CD4-positive, alpha-beta T cell treated with Interleukin-17A for 4 hours (primary cell): ENCODE measurements at regions not wholly inside any gene's neighbourhood (a gene's known extent, or its start where the extent isn't known, plus 50 kb on each side); places are given as distances from the start of the nearest gene placed in this dataset.
"Not testable (repeated sequence)": the region's sequence is repeated elsewhere in the genome, so short reads cannot be mapped to it uniquely, and the experiment has no call there.

ENCODE experiments used
- DNase-seq: peaks from one replicate; pipeline ENCODE4 v3.0.0-alpha.2; 2020; ENCODE audit warnings: mixed read lengths

GRCh38 chr6:8941577-8941976 lies 506.2 kb upstream of the SLC35B3 start:
- DNase-seq, result no peak

- no peak for DNase-seq
These were observed 505.0 kb upstream of the SLC35B3 start for GRCh38 chr6:8940356-8940755.

DNA sequence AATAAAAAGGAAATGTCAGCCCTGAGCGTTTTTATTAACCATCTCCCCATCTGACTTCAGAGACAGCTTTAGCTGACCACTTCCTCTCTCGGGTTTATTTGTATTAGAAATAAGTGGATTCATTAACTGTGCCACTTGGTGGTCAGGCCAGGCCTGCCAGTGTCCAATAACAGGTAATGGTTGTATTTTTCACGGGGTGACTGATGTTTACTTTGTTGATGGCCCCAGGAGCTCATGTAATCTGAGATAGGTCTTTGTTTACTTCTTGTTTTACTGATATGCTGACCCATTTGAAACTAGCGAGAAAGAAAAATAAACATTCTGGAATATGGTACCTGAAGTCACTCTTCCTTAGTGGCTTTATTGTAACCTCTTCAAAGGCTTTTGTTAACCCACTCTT lies 504.3 kb upstream of the SLC35B3 start:
- no peak for DNase-seq

- no peak for DNase-seq
These were observed 499.0 kb upstream of the SLC35B3 start for GRCh38 chr6:8934318-8934717.

GRCh38 chr6:8930009-8930408 lies 494.7 kb upstream of the SLC35B3 start:
- DNase-seq, result no peak

DNA sequence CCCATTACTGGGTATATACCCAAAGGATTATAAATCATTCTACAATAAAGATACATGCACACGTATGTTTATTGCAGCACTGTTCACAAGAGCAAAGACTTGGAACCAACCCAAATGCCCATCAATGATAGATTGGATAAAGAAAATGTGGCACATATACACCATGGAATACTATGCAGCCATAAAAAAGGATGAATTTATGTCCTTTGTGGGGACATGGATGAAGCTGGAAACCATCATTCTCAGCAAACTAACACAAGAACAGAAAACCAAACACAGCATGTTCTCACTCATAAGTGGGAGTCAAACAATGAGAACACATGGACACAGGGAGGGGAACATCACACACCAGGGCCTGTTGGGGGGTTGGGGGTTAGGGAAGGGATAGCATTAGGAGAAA lies 484.9 kb upstream of the SLC35B3 start:
- DNase-seq, result not testable (repeated sequence)

DNA sequence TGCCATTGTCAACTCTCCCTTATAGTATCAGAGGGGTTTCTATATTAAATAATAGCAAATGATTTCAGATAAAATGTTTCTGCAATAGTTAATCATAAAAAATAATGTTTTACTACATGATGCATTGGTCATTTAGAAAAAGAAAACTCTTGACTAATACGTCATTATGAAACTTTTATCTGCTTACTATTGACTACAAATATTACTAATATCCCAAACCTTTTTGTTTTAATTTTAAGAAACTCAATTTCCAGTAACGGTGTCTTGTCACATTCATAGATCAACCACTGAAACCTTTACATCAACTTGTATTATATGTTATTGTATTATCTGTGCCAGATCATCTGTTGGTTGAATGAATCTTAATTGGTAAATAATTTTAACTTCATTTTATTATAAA lies 482.9 kb upstream of the SLC35B3 start:
- DNase-seq, result no peak

- DNase-seq, result no peak
These were observed 479.4 kb upstream of the SLC35B3 start for GRCh38 chr6:8914700-8915099.

DNA sequence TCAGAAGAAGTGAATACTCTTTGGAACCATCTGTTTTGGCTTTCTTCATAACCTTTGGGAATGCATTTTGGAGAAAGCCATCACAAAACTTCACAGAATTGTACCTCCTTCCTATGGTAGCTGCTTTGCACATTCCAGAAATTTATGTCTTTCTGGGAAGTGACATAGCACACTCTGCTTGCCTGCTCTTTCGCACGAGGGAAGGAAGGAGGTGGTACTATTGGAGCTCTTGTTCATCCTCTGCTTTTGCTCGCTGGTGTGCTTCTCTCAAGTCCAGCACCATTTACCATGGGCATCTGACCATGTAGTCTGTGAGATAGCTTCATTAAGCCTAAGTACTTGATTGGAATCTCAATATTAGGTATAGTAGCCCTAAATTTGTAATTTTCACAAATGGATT lies 473.3 kb upstream of the SLC35B3 start:
- DNase-seq, result no peak

GRCh38 chr6:8906699-8907098 lies 471.4 kb upstream of the SLC35B3 start:
- no peak for DNase-seq

DNA sequence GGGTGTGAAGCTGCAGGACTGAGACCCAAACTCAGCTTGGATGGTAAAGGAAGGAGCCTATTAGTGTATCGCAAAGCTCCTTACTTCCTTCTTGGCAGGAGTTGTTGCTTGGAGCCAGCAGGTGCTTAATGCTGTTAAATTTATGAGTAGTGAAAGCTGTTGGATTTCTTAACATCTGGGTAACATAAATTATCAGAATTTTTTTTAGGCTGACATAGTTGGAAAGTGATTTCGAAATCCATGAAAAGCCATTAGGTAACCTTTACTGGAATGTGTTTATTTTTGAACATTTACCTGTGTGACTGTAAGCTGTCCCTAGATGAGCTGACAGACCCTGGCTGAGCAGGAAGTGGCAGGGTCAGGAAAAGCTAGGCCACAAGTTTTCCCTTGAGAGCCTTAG lies 470.4 kb upstream of the SLC35B3 start:
- DNase-seq, result no peak

DNA sequence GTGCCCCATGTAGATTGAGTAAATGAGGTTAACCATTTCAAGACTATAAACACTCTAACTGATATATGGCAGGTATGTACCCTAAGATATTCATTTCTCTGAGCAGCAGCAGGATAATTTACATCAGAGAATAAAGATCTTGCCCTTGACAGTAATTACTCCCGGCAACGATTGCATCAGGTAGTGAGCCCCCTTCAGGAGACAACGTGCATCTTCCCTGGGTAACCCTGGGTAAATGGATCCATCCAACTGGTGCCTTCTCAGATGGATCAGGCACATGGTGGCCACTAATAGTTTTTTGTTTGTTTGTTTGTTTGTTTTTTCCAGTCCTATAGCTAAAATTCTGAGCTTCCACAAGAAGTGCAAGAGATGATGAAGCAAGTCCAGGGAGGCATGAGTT lies 469.4 kb upstream of the SLC35B3 start:
- no peak for DNase-seq

GRCh38 chr6:8900056-8900455 lies 464.7 kb upstream of the SLC35B3 start:
- DNase-seq, result no peak

- DNase-seq, result no peak
These were observed 454.2 kb upstream of the SLC35B3 start for GRCh38 chr6:8889514-8889913.

DNA sequence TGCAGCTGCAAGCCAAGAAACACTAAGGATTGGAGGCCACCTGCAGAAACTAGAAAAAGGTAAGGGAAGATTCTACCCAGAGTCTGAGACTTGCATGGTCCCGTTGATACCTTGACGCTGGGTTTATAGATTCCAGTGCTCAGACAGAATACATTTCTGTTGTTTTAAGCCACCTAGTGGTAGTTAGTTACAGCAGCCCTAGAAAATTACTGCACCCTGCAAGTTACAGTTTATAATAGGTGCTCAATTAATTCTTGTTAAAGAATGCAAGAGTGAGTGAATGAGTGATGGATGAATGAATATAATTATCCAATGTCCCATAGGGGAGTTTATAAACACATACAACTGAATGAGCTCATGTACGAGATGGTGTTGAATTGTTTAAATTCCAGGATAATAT lies 453.1 kb upstream of the SLC35B3 start:
- no peak for DNase-seq

DNA sequence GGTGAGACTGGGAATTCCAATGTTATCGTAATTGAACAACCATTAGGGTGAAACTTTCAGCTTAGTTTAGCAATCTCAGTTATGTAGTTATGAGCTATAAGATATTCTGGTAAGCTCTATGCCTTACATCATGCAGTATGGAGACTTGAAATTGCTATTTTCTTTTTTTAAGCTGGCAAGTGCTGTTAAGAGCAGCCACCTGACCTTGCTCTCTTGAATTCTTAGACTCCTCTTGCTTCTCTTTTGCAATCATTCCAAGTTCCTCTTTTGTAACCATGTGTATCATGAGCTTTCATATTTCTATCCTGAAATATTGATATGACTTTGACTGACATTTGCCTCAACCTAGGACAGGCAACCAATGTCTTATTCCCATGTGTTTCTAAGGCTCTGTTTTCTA lies 446.3 kb upstream of the SLC35B3 start:
- DNase-seq, result no peak

GRCh38 chr6:8879334-8879733 lies 444.0 kb upstream of the SLC35B3 start:
- DNase-seq, result no peak

GRCh38 chr6:8875986-8876385 lies 440.6 kb upstream of the SLC35B3 start:
- no peak for DNase-seq

GRCh38 chr6:8872589-8872988 lies 437.2 kb upstream of the SLC35B3 start:
- no peak for DNase-seq

DNA sequence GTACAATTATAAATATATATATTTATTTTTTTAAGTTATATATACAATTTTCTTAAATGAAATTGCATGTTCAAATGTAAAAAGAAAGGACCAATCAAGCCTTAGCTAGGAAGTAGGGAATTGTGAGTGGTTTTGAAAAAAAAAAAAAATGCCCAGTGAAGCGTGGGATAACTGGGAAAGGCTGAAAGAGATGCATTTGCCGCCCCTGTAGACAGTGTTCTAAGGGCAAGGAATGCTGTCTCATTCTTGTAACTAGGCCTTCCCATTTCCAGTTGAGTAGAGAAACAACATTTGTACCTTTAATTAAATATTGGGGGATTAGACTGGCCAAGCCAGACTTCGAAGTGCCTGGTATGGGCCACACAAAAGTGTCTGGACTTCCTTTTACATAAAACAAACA lies 430.1 kb upstream of the SLC35B3 start:
- no peak for DNase-seq

DNA sequence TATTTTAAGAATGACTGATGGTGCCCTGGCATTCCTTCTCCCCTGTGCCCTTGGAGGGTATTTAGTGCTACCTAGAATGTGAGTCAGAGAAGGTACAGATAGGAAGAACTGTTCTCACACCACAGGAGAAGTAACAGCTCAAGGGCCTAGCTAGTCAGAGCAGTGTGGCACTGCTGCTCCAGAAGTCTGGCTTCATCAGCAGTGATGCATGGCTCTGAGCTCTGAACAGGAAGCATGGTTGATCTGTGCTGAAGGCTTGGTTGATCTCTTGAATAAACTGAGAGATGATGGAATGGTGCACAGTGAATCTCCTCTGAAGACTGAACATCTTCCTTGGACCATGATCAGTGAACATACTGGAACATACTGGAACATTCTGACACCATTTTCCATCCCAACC lies 425.3 kb upstream of the SLC35B3 start:
- DNase-seq, result no peak

DNA sequence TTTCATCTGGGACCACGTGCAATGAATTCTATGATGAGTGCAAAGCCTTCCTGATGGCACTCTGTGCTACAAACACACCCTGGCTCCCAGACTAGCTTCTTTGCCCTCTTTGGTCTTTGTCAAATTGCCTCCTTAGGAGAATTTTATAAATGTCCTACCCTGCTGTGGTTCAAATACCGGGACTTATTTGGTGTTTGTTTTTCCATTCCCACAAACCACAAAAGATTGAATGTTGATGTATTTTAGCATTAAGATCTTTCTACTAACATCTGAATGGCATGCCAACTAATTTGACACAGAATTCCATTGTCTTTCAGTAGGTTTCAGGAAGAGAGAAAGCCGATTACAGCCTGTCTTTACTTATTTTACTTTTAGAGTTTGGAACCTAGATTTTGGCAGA lies 424.2 kb upstream of the SLC35B3 start:
- no peak for DNase-seq

DNA sequence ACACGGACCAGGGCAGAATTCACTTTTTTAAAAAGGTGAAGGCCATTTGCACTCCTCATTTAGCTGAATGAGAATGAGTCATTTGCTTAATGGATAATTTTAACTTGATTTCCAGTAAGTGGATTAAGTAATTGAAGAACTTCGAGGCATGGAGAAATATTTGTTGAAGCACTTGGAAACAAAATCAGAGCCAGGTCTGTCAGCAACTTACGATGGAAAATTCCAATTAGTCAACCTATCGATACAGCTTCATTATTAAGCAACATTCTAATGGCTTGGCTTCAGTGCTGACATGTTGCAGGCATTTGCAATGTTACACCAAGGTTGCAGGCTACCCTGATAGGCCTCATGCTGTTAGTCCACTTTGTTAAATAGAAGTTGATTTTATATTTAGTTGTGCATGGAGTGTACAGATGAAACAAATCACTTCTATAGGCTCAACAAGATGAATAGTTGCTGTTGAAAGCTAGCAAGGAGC lies 423.5 kb upstream of the SLC35B3 start:
- no peak for DNase-seq

DNA sequence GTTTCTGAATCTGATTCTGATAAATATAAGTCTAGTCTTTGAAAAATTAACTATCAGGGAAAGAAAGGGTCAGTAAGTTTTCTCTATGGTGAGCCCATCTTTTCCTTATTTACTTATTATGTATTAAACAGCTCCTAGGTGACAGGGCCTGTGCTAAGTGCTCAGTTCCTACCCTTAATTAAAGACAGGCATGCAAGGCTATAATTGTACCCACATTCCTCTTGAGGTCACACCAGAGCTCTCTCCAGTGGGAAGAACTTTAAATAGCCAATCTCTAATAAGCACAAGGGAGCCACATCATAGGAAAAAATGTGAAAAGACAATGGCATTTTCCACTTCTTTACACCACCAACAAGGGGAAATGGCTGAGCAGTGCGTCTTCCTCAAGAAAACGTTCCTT lies 421.8 kb upstream of the SLC35B3 start:
- no peak for DNase-seq

GRCh38 chr6:8855411-8855810 lies 420.1 kb upstream of the SLC35B3 start:
- no peak for DNase-seq

- no peak for DNase-seq
These were observed 417.0 kb upstream of the SLC35B3 start for GRCh38 chr6:8852332-8852731.
